ENCODE measurements at regions not wholly inside any gene's neighbourhood (a gene's known extent, or its start where the extent isn't known, plus 50 kb on each side); places are given as distances from the start of the nearest gene placed in this dataset.
A peak's percentile ranks its signal among the peaks of the same experiment; 100 is the strongest.

DNA sequence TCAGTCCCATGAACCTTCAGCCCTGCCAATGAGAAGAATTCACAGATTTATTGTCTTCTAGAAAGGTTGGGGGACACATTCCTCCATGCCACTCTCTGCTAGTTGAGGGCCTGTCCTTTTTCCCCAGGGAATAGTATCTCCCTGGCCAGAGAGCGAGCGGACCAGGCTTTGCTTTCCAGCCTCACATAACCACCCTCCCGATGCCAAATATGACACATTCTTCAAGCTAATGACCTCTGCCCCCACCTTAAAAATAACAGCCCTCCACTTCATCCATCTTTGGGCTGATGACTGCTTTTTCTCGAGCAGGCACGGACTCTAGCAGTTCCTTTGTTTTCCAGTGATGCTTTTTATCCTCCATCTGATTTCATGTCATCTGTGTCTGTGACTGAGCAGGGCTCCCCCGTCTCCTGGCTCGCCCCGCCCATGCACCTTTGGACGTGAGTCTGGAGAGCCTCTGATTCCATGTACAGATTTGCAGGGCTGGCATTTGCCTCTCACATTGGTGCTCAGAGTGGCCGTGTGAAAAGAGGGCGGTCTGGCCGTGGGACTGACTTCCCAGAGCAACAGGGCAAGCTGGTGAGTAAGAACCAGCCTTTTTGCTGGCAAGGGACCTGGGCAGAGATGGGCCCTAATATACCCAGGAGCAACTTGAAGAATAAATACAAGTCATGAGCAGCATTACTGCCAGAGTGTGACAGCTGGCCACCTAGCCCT, 279.8 kb downstream of the BCOR start:
- H3K36me3 Mint-ChIP-seq = no peaks in the 10 kb centered on the region
- peak overlapping the region; percentile 7 for H3K27ac Mint-ChIP-seq
- H3K4me1 Mint-ChIP-seq = peaks cover 14% of the 10 kb centered on the region
- ATAC-seq (ENCODE audit: low read depth) (no peak), DNase-seq (no peak)
- POLR2A ChIA-PET = interaction anchor here (1.5 to 3.1 kb wide), 3 partner anchors 37 to 351 kb away, joined by 3 to 14 read pairs (median 6); no protein-coding TSS in a partner anchor
- H3K4me3 Mint-ChIP-seq = no peak overlapping the region
- H3K9me3 Mint-ChIP-seq = no peaks in the 10 kb centered on the region
- H3K27me3 Mint-ChIP-seq = peaks cover 6% of the 10 kb centered on the region

DNA sequence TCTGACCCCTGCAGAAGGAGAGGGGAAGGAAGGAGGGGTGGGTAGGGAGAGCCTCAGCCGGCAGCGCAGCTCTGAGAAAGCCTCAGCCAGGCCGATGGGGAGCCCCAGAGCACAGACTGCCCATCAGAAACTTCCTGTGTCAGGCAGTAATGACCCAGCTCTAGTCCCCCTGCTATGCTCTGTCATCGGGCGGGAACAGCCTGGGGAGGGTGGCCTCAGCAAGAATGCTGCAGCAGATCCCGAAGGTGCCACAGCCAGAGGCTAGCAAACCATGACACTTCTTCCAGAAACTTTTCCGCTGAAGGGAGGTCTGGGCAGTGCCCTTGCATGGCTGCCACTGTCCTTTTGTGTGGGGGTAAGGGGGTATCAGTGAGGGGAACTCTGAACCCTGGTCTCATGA, 279.0 kb downstream of the BCOR start:
- no peaks in the 10 kb centered on the region for H3K9me3 Mint-ChIP-seq
- POLR2A ChIA-PET = interaction anchor here (1.0 to 3.1 kb wide), 2 partner anchors 37 to 47 kb away, joined by 3 to 14 read pairs; no protein-coding TSS in a partner anchor
- no peaks in the 10 kb centered on the region for H3K36me3 Mint-ChIP-seq
- H3K4me3 Mint-ChIP-seq = no peak overlapping the region
- ATAC-seq (ENCODE audit: low read depth) (no peak), DNase-seq (no peak)
- peaks cover 15% of the 10 kb centered on the region for H3K4me1 Mint-ChIP-seq
- H3K27me3 Mint-ChIP-seq = peaks cover 6% of the 10 kb centered on the region
- no peak overlapping the region for H3K27ac Mint-ChIP-seq

DNA sequence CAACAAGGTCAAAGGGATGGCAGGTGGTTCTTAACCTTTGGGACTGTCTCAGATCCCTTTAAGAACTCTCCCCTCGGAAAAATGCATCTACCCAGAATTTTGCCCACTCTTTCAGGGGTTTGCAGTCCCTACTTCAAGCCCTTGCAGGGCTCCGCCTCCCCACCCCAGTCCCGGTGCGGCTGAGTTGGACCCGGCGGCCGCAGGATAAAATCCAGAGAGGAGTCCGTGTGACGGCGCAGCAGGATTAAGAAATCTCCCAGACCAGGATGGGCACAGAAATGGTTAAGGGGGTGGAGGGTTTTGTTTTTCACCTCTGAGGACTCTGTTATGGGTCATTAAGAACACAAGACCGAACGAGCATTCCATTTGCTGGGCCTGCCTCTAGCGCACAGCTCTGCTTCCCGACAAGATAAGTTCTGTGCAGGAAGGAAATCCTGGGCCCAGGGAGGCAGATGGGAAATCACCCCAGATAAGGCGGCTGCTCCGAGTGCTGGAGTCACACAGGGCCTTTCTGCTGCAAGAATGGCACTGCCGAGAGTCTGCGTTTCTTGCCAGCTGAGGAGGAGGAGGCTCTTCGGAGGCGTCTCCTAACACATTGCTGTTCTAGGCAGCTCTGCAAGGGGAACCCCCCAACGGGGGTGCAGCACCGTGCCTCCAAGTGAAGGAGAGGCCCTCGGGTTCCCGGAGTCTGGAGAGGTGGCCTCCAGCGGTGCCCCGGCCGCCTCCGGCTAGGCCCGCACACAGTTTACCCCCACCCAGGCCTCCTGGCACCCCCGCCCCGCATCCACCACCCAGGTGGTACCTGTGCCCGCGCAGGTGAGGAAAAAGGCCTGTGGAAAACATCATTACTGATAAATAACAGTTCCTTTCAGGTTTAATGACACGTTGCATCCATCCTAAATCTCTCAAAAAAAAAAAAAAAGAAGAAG, 277.6 kb downstream of the BCOR start:
- POLR2A ChIA-PET = no interaction called here
- ATAC-seq (ENCODE audit: low read depth) (no peak), DNase-seq (no peak)
- H3K36me3 Mint-ChIP-seq = peaks cover 2% of the 10 kb centered on the region
- no peaks in the 10 kb centered on the region for H3K9me3 Mint-ChIP-seq
- H3K4me1 Mint-ChIP-seq = peaks cover 19% of the 10 kb centered on the region
- peak overlapping the region; percentile 65 for H3K4me3 Mint-ChIP-seq
- H3K27me3 Mint-ChIP-seq = peaks cover 6% of the 10 kb centered on the region
- H3K27ac Mint-ChIP-seq = no peak overlapping the region

DNA sequence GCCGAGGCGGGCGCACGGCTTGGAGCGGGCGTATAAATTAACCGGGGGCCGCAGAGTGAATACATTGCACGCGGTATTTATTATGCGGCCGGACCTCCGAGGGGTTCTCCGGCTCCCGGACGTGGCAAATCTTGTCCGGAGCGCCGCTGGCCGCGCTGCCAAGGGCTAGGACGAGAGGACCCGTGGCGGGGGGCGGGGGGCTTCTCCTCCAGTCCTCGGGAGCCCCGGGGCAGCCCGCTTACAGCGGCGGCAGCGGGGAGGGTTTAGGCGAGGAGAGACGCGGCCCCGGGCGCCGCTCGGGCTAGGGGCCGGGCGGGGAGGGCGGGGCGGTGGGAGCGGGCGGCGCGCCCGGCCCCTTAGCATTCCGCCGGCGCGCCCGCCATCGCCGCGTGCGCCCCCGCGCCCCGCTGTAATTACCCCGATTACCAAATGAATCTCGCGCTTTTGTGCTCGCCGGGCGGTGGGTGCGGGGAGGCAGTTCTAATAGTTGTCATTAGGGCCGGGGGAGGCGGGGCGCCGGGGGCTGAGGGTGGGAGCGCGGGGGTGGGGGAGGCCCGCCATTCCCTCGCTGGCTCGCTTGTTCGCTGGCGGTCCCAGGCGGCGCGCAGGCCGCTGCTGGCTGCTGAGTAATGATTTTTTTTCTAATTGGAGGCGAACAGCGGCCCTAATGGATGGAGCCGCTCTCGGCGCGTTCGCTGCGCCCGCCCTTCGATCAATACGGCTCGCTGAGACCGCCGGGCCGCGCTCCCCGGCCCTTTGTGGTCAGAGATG, 276.6 kb downstream of the BCOR start:
- Mint-ChIP-seq H3K27me3 (peaks cover 6% of the 10 kb centered on the region), H3K9me3 (no peaks in the 10 kb centered on the region), H3K27ac (no peak overlapping the region), H3K4me3 (peak overlapping the region; percentile 65), H3K4me1 (peaks cover 14% of the 10 kb centered on the region), H3K36me3 (peaks cover 2% of the 10 kb centered on the region)
- POLR2A ChIA-PET = no interaction called here
- DNase-seq (no peak), ATAC-seq (ENCODE audit: low read depth) (no peak)

DNA sequence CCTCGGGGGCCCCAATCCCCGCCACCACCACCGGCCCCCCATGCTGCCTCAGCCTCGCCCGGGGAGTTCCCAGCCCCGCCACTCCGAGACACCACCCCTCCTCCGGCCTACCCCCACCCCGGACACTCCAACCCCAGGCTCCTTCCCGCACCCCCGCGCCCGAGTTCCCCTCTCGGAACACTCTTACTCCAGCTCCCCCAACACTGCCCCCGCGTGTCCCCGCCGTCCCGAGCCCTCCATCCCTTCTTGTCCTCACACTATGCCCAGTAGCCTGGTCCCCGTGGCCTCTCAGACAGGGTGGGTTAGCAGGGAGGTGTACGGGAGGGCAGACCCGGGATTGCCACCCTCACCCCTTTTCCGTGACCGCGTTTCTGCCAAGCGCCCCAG, 276.1 kb downstream of the BCOR start:
- H3K27ac Mint-ChIP-seq = no peak overlapping the region
- H3K4me3 Mint-ChIP-seq = no peak overlapping the region
- H3K27me3 Mint-ChIP-seq = peaks cover 6% of the 10 kb centered on the region
- ATAC-seq (ENCODE audit: low read depth) = no peak
- no peak for DNase-seq
- POLR2A ChIA-PET = no interaction called here
- H3K9me3 Mint-ChIP-seq = no peaks in the 10 kb centered on the region
- H3K4me1 Mint-ChIP-seq = peaks cover 13% of the 10 kb centered on the region
- peaks cover 2% of the 10 kb centered on the region for H3K36me3 Mint-ChIP-seq

DNA sequence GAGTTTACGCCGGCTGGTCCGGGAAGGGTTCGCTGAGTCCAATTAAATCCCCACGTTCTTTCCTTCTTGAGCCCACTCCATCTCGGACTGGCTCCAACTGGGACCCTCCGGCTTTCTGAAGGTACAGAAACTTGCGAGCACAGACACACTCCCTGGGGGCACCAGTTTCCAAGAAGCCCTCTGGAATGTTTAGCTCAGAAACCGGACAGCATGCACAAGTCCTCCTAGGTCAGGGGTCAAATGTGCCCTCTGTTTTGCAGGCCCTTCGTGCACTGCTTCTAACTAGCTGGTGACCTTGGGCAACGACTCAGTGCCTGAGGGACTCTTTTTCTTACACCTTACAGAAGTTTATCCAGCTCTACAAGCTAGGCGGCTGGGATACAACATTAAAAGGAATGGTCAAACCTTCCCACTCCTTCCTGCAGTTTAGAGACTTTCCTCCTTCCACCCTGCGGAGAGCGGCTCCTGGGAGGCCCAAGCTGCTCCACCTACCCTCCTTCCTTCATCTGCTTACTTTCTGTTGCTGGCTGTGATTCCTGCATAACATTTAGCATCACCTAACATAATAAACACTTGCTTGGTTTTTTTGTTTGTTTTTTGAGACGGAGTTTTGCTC, 275.5 kb downstream of the BCOR start:
- H3K27ac Mint-ChIP-seq = no peak overlapping the region

DNA sequence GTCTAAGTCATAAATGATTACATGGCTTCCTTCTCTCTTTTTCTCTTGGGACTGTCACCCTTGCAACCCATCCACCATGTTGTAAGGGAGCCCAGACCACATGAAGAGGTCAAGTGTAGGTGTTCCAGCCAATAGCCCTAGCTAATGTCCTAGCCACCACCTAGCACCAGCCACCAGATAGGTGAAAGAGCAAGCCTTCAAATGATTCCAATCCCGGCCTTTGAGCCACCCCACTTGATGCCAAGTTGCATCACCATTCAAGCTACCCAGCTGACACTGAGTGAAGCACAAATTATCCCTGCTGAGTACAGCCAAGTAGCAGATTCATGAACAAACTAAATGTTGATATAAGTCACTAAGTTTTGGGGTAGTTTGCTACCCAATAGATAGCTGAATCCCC, 274.3 kb downstream of the BCOR start:
- ATAC-seq (ENCODE audit: low read depth) (no peak), DNase-seq (no peak)
- Mint-ChIP-seq H3K4me1 (peaks cover 6% of the 10 kb centered on the region), H3K27ac (no peak overlapping the region), H3K36me3 (peaks cover 2% of the 10 kb centered on the region), H3K27me3 (peaks cover 6% of the 10 kb centered on the region), H3K4me3 (no peak overlapping the region), H3K9me3 (no peaks in the 10 kb centered on the region)
- POLR2A ChIA-PET = interaction anchor here (0.6 kb wide), 2 partner anchors 57 to 261 kb away, joined by 3 to 5 read pairs; no protein-coding TSS in a partner anchor

More for the DNA sequence above, 275.5 kb downstream of the BCOR start:
- Mint-ChIP-seq H3K4me1 (peaks cover 9% of the 10 kb centered on the region), H3K27me3 (peaks cover 6% of the 10 kb centered on the region), H3K36me3 (peaks cover 2% of the 10 kb centered on the region), H3K4me3 (peak overlapping the region; percentile 22), H3K9me3 (no peaks in the 10 kb centered on the region)
- POLR2A ChIA-PET = no interaction called here
- no peak for DNase-seq
- ATAC-seq (ENCODE audit: low read depth) = no peak

DNA sequence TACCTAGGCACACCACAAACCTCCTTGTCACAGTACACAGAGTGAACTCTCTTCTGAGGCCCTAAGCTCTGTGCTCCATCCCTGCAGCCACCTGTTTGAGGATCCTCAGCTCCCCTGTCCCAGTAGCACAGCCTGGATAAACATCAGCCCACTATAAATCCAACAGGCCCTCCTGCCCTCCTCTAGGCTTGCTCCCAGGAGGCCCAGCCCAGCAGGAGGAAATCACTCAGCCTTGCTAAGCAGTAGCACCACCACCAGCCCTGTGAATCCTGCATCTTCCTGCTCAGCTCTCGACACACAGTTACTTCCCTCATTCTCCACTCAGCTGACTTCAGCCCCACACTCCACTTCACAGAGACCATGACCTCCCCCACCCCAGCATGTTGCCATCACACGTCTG, 273.9 kb downstream of the BCOR start:
- POLR2A ChIA-PET = interaction anchor here (0.6 kb wide), 1 partner anchor 56 kb away, joined by 5 read pairs; no protein-coding TSS in a partner anchor
- H3K27ac Mint-ChIP-seq = no peak overlapping the region
- H3K9me3 Mint-ChIP-seq = no peaks in the 10 kb centered on the region
- H3K36me3 Mint-ChIP-seq = peaks cover 2% of the 10 kb centered on the region
- no peak overlapping the region for H3K4me3 Mint-ChIP-seq
- H3K4me1 Mint-ChIP-seq = peaks cover 6% of the 10 kb centered on the region
- ATAC-seq (ENCODE audit: low read depth) (no peak), DNase-seq (no peak)
- peaks cover 6% of the 10 kb centered on the region for H3K27me3 Mint-ChIP-seq

DNA sequence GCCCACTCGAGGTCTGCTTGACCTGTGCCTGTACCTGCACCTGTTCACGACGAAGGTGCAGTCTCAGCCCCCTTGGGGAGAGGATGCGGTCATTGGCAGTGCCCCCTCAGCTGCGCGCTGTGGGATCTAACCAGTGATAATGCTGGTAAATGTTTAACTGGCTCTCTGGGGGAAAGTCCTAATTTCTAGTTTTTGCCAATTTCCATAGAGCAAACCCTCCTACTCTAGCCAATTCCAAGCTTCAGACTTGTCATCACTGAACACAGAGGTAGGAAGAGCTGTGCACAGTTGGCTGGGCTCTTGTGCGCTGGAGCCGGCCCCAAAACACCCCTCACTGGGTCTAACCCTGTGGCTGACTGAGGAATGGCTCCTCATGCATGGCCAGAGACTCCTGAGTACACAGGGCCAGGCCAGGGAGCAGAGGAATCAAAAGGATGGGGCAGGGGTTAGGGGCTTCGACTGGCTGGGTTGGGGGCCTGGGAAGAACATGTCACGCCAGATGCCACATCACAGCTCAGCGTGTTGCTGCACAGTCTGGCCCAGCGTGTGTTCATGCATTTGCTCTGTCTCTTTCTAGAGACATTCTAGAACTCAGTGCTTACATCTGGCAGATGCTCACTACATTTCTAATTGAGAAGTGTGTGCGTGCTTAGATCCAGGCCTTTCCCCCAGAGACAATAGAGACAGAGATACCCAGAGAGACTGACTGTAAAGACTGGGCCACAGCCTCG, 270.8 kb downstream of the BCOR start:
- Mint-ChIP-seq H3K4me1 (peaks cover 6% of the 10 kb centered on the region), H3K9me3 (no peaks in the 10 kb centered on the region), H3K36me3 (peaks cover 2% of the 10 kb centered on the region), H3K27ac (peak overlapping the region; percentile 45), H3K4me3 (no peak overlapping the region), H3K27me3 (peaks cover 3% of the 10 kb centered on the region)
- DNase-seq = no peak
- no peak for ATAC-seq (ENCODE audit: low read depth)
- POLR2A ChIA-PET = interaction anchor here (1.0 kb wide), 1 partner anchor 28 kb away, joined by 3 read pairs; no protein-coding TSS in a partner anchor

DNA sequence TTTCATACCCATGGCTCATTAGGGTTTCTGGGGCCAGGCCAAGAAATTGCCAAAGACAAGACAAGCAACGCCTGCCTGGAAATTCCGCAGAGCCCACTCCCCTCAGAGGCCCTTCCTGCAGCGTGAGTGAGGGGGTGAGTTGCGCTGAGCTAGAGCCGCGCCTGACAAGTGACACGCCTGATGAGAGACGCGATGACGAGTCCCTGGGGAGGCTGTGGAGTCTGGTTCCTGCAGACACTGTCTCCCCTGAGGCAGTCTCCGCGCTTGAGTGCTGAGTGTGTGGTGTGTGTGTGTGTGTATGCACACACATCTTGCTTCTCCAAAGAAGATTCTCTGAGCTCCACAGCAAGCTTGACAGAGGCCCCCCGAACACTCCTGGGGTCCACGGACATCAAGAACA, 269.8 kb downstream of the BCOR start:
- POLR2A ChIA-PET = no interaction called here
- ATAC-seq (ENCODE audit: low read depth) (no peak), DNase-seq (no peak)
- H3K4me1 Mint-ChIP-seq = peaks cover 6% of the 10 kb centered on the region
- H3K27ac Mint-ChIP-seq = no peak overlapping the region
- H3K36me3 Mint-ChIP-seq = peaks cover 2% of the 10 kb centered on the region
- H3K27me3 Mint-ChIP-seq = no peaks in the 10 kb centered on the region
- H3K4me3 Mint-ChIP-seq = no peak overlapping the region
- H3K9me3 Mint-ChIP-seq = no peaks in the 10 kb centered on the region

DNA sequence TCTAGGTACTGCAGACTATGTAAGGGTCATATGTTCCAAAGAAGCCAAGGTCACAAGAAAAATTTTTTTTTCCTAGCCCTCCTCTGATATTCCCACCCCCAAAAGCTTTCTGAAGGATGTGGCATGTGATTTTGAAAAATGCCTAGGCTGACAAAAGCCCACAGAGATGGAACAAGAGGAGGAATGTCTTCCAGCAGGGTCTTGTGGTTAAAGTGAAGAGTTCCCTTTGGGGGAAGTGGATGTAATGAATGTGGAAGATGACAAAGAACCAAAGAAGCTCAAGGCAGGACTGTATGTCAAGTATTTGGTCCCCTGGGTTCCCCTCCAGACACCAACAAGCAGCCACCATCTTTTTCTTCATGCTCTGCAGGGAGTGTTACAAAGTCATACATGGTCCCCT, 268.8 kb downstream of the BCOR start:
- peaks cover 3% of the 10 kb centered on the region for H3K4me1 Mint-ChIP-seq
- no peak for DNase-seq
- POLR2A ChIA-PET = no interaction called here
- no peak overlapping the region for H3K27ac Mint-ChIP-seq
- no peak for ATAC-seq (ENCODE audit: low read depth)
- no peaks in the 10 kb centered on the region for H3K9me3 Mint-ChIP-seq
- H3K4me3 Mint-ChIP-seq = no peak overlapping the region
- peaks cover 2% of the 10 kb centered on the region for H3K36me3 Mint-ChIP-seq
- no peaks in the 10 kb centered on the region for H3K27me3 Mint-ChIP-seq

DNA sequence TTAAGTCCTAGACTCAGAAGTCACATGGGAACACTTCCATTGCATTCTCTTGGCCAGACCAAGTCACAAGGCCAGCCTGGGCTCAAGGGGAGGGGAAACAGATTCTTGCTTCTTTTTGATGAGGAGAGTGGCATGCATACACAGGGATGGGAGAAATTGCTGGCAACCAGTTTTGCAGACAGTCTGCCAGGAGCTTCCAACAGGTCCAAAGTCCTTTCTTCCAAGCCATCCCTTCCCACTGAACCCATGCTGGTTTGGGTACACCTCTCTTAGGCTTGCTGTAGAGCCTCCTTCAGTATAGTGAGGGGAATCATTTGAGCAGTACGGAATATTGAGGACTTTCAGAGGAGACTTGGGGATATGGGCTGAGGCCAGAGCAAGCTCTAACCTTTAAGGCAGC, 267.8 kb downstream of the BCOR start:
- H3K36me3 Mint-ChIP-seq = peaks cover 2% of the 10 kb centered on the region
- no peak overlapping the region for H3K4me3 Mint-ChIP-seq
- no peak overlapping the region for H3K27ac Mint-ChIP-seq
- no peaks in the 10 kb centered on the region for H3K9me3 Mint-ChIP-seq
- POLR2A ChIA-PET = no interaction called here
- H3K27me3 Mint-ChIP-seq = no peaks in the 10 kb centered on the region
- no peaks in the 10 kb centered on the region for H3K4me1 Mint-ChIP-seq
- DNase-seq = no peak
- ATAC-seq (ENCODE audit: low read depth) = no peak
